ENCODE measurements at regions not wholly inside any gene's neighbourhood (a gene's known extent, or its start where the extent isn't known, plus 50 kb on each side); places are given as distances from the start of the nearest gene placed in this dataset.

DNA sequence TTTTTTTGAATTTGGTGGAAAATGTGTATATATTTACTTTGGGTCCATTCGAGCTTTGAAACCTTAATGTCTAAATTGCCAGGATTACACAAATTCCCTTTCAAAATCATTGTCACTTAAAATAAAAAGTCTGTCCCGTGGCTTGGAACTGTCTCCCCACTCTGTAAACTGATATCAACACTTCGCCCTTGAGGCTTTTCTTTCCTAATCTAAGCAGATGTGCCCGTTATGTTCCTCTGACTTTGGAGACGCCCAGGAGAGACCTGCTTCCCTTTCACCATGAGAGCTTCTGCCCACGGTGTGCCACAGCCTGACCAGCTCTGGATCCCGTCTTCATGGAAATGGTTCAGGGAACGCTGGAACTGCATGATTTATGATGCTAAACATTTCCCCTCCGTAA lies 151.3 kb downstream of the C16orf95 start:
- no peak for DNase-seq
- intact Hi-C loops (cut with DNase I): no loop called here

DNA sequence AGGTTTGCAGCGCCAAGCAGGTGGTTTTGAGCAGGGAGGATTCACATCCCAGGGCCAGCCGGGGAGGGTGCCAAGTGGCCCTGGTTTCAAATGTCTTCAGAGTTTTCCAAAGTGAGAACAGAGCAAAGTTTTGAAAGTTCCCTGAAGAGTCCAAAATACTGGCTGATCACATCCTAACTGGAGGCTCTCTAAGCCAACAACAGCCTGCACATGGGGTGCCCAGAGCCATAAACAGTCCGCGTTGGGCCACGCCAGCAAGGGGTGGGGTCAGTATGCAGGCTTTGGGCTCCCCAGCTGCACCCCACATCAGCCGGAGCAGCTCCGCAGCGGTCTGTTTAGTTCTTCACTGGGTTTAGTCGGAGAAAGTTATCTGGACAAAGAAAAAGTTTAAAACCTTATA lies 150.9 kb downstream of the C16orf95 start:
- no peak for DNase-seq
- intact Hi-C loops (cut with DNase I): no loop called here

DNA sequence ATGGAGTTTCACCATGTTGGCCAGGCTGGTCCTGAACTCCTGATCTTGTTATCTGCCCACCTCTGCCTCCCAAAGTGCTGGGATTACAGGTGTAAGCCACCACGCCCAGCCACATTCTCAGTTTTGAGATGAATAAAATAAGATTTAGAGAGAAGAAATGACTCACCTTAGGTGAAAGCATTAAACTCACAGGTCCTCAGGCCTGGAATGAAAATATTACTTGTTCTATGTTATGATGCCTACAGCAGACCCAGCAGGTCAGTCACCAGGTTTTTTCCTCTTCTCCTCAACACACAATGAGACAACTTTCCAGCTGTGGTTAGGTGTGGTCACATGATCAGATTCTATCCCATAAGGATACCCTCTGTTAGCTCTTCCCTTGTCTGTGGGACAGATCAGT lies 150.3 kb downstream of the C16orf95 start:
- intact Hi-C loops (cut with DNase I): no loop called here
- DNase-seq: no peak

DNA sequence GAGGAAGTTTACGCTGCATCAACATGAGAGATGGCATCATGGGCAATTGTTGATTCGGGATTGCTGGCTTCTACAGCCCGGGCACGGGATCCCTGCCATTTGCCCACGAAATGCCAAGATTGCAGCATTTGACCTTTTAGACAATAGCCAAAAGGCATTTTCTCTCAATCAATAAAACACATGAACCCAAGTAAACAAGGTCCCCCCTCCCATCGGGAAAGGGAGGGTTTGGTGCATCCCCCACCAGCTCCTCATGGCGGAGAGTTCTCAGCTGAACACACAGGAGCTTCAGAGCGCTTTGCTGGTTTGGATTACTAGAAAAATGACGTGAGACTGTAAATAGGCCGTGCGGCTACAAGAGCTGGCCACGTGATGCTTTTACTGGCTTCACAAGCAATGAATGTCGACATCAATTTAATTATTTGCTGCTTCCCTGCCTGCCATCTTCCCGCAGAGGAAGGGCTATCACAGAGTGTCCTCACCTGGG lies 147.6 kb downstream of the C16orf95 start:
- intact Hi-C loops (cut with DNase I): no loop called here
- DNase-seq: no peak

DNA sequence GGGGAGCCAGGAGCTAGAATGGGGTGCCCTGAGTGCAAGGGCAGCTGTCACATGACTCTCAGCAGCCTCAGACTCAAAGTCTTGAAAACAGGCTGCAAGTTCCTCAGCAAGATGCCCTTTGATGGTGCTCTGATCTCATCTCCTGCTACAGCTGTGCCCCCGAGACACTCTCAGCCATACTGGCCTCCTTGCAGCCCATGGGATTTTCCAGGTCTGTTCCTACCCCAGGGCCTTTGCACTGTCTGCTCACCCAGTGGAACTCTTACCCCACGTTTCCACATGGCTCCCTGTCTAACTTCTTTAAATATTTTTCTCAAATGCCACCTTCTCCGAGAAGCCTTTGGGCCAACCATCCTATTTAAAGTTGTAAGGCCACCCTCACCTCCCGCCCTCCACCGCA lies 146.9 kb downstream of the C16orf95 start:
- intact Hi-C loops (cut with DNase I): no loop called here
- DNase-seq: no peak

DNA sequence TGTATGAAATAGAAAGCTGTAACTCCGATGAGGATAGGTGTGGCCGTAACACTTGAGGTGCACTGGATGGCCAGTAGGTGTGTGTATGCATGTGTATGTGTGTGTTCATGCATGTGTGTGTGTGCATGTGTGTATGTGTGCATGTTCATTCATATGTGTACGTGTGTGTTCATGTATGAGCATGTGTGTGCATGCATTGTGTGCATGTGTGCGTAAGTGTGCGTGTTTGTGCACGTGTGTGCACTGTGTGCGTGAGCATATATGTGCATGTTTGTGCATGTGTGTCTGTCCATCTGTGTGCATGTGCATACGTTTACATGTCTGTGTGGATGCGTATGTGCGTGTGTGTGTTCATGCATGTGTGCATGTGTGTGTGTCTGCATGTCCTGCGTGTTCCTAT lies 145.5 kb downstream of the C16orf95 start:
- no peak for DNase-seq
- intact Hi-C loops (cut with DNase I): no loop called here

DNA sequence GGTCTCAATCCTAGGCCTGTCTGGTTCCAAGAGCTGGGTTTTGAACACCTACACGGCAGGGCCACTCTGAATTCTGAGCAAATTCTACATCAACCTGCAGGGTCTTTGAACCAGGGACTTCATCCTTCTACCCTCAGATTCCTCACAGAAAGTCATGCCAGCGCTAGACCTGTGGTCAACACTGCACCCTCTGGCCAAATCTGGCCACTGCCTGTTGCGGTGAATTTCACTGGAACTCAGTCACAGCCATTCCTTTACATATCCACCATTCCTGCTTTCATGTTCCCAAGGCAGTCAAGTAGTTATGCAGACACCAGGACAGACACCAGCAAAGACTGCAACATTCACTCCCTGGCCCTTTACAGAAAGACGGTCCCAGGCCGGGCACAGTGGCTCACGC lies 144.6 kb downstream of the C16orf95 start:
- DNase-seq: no peak
- intact Hi-C loops (cut with DNase I): no loop called here

DNA sequence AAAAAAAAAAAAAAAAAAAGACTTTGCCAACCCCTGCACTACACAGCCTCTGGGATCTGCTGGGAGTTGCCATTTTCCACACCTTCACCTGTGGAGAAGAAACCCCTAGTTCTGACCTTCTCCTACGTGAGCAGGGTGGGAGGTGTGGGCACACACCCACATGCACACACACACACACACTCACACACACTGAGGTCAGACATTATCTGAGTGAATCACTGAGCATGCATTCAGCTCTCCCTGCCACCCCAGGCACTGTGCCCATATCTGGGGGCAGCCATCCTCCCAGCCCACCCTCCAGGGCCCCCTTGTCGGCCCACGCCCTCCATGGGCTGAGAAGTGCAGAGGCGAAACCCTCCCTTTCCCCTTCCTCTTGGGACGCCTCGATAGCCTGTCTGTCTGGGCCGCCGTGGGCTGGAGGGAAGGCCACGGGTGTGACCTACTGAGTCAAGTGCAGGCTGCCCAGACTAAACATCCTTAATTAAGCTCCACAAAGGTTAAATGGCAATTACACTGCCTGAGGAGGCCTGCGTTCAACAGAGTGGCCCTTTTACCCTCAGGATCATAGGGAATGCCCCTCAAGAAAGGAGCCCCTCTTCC lies 143.8 kb downstream of the C16orf95 start:
- intact Hi-C loops (cut with DNase I): no loop called here
- DNase-seq: no peak

DNA sequence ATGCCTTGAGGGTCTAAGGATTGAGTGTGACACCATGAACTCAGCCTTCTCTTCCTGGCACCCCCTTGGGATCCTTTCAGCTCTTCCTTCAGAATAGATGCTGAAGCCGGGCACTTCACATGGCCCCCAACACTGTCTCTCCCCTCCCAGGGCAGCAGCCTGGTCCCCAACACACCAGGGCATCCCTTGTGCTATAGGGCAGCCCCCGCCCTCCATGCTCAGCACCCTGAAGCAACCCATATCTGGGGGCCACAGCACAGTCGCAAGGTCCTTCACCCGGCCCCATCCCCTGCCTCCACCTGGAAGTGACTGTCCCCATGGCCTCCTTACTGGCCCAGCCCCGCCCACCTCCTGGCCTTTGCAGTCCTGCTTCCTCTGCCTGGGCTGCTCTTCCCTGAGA lies 143.1 kb downstream of the C16orf95 start:
- DNase-seq: no peak
- intact Hi-C loops (cut with DNase I): no loop called here

DNA sequence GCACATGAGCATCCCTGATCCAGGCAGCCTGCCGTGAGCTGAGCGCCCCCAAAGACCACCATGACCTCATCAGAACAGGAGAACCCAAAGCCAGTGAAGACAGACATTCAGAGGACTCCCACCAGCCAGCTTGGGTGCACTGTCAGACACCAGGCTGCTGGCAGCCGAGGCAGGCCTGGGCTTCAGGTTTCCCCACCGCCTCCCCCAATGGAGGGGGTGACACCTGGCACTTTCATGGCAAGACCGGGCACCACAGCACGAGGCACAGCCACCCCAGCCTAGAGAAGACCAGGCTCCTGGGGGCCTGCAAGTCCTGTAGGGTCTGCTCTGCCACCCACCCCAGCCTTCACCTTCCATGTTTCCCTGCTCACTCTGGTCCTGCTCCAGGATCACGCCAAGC lies 140.5 kb downstream of the C16orf95 start:
- no peak for DNase-seq
- intact Hi-C loops (cut with DNase I): no loop called here

DNA sequence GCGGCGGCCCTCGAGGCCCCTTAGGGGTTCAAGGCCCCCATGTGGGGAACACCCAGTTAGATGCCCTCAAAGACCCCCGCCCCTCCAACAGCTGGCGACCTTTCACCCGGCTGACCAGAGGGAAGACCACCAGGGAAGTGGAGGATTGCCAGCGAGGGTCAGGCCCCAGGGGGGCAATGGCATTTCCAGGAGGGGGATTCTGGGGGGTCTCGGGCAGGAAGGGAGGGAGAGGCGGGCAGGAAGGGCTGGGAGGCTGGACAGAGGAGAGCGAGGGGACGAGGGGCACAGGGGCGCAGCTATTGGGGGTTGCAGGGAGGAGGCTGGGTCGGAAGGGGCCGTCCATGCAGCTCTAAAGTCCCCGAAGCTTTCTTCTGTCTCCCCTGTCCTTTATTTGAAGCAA lies 139.5 kb downstream of the C16orf95 start:
- intact Hi-C loops (cut with DNase I): no loop called here
- DNase-seq: no peak

DNA sequence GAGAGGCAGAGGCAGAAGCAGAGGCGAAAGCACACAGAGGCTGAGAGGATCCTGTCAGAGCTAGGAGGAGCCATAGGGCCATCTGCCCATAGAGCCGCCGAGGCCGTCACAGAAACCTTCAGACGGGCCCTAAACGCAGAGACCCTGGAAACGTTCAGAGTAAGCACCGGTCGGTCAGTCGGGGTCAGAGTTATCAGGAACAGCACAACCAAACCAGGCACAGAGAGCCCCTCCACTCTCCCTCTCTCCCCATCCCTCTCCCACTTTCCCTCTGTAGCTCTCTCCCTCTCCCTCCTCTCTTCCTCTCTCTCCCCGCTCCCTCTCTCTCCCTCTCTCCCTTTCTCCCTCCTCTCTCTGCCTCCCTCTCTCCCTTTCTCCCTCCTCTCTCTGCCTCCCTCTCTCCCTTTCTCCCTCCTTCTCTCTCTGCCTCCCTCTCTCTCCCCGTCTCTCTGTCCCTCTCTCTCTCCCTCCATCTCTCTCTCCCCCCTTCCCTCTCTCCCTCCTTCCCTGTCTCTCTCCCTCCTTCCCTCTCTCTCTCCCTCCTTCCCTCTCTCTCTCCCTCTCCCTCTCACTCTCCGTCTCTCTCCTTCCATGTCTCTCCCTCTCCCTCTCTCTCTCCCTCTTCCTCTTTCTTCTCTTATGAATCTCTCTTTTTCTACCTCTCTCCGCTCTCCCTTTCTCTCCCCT lies 138.9 kb downstream of the C16orf95 start:
- intact Hi-C loops (cut with DNase I): no loop called here
- DNase-seq: no peak

DNA sequence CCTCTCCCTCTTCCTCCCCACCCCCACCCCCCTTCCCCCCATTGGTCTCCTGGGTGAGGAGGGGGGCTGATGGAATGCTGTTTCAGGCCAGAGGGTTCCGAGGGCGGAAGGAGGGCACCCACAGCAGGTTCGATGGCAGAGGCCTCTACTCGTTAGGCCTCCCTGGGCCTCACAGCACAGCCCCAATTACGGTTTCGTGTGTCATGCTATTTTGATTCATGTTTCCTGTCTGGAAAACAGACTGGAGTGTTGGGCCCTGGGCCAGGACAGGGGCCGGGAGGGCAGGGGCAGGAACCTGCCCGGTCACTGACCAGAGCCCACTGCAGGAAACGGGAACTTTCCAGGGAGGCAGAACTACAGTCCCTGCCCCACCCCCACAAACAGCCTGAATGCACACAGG lies 138.2 kb downstream of the C16orf95 start:
- intact Hi-C loops (cut with DNase I): no loop called here
- DNase-seq: no peak

DNA sequence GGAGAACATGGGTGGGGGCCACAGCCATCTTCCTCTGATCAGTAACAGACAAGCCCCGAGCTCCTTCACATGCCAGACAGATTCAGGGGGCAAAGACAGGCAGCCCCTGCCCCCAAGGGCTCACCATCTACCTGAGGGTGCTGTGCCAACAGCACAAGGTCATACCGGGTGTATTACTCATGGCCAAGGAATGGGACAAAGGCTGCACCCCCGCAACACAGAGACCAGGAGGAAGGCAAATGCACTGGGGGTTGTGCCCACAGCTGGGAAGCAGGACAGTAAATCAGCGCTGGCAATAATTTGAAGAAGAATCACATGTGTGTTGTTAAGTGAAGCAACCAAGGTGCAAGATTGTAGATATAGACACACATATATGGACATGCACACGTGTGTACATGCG lies 137.1 kb downstream of the C16orf95 start:
- DNase-seq: no peak

DNA sequence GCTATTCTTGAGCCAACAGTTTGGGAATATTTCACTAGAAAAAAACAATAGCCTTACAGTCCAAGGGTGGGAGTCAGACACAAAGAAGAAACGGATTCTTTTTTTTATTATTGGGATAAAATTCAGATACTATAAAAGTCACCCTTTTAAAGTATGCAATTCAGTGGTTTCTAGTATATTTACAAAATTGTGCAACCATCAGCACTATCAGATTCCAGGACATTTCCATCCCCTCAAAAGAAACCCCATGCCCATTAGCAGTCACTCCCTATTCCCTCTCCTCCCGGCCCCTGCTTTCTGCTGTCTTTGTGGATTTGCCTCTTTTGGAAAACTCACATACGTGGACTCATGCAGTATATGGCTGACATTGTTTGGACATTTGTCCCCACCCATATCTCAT lies 134.4 kb downstream of the C16orf95 start:
- no peak for DNase-seq
- intact Hi-C loops (cut with DNase I): no loop called here

More for the DNA sequence above, 137.1 kb downstream of the C16orf95 start:
- intact Hi-C loops (cut with DNase I): no loop called here

DNA sequence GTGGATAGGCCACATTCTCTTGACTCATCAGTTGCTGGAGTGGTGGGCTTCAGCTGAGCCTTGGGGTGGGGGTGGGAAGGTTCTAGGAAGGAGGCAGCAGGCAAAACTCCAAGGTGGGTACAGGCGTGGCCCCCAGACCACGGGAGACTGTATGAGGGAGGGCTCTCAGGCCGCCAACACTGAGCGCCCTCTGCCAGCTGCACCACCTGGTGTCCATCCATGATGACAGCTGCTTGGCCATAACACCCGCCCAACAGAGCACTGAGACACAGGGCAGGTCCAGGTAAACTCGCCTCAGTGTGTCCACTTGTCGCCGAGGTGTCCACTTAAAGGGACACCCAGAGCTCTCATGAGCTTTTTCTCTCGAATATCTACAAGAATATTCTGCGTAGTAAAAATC lies 133.5 kb downstream of the C16orf95 start:
- intact Hi-C loops (cut with DNase I): no loop called here
- no peak for DNase-seq

DNA sequence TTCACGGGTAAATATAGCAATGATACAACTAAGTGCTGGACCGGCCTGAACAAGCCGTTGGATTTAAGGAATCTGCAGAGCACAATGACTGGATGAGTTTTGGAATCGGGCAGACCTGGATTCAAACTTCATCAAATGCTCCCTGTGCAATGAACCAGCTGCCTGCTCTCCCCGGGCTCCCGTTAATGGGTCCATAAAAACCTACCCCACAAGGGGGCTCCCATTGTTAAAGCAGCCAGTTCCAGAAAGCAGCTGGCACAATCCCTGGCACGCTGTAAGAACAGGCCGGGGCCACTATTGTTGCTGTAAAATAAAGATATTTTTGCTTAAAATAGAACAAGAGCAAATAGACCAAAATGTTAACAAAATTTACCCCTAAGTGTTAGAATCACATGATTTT lies 131.9 kb downstream of the C16orf95 start:
- no peak for DNase-seq
- intact Hi-C loops (cut with DNase I): no loop called here

DNA sequence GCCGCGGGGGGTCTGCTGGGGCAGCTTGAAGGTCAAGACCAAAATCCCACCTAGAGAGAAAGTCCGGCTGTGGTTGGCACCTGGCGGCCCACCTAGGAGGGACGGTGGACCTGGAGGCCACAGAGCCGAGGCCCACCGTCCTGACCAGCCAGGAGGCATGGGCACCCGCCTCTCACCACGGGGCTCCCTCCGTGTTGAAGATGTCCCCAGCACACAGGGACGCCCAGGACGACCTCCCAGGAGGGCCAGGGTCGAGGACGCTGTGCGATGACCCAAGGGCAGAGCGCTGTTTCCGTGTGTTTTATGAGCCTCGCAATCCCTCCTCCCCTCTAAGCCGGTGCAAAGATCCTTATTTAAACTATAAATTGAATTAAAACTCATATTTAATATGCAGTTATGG lies 131.2 kb downstream of the C16orf95 start:
- DNase-seq: no peak
- intact Hi-C loops (cut with DNase I): no loop called here

DNA sequence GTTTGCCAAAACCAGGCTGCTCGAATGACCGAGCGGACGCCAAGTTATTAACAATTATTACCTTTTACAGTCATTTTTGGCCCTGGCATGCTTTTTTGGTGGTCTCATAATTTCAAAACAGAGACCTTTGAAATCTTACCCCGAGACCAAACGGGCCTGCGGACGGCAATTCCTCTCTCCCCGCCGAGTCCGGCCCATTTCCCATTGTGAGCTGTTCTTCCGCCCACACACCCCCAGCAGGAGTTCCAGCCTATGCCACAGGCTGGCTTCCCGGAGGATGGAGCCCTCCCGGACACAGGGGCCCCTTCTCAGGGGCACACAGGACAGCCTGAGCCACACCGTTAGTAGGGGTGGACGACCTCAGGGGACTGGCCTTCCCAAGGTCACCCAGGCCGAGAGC lies 130.7 kb downstream of the C16orf95 start:
- intact Hi-C loops (cut with DNase I): no loop called here
- DNase-seq: no peak

DNA sequence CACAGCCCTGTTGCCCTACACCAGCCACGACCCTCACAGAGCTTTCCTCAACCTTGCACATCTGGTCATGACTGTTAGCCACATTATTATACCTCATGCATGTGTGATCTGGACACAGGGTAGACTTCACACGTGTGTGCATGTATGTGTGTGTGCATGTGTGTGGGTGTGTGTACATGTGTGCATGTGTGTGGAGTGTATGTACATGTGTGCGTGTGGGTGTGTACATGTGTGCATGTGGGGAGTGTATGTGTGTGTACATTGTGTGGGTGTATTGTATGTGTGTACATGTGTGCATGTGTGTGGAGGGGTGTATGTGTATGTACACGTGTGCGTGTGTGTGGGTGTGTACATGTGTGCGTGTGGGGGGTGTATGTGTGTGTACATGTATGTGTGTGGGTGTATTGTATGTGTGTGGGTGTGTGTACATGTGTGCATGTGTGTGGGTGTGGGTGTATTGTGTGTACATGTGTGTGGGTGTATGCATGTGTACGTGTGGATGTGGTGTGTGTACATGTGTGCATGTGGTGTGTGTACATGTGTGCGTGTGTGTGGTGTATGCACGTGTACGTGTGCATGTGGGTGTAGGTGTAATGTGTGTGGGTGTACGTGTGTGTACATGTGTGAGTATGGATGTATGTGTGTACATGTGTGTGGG lies 130.2 kb downstream of the C16orf95 start:
- no peak for DNase-seq
- intact Hi-C loops (cut with DNase I): no loop called here

DNA sequence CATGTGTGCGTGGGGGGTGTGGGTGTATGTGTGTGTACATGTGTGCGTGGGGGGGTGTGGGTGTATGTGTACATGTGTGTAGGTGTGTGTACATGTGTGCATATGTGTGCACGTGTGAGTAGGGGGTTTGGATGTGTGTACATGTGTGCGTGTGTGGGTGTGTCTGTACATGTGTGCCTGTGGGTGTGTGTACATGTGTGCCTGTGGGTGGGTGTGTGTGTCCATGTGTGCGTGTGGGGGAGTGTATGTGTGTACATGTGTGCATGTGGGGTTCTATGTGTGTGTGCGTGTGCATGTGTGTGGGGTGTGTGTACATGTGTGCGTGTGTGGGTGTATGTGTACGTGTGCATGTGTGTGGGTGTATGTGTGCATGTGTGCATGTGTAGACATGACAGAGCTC lies 129.1 kb downstream of the C16orf95 start:
- intact Hi-C loops (cut with DNase I): no loop called here
- DNase-seq: no peak
